Endothelial cell of umbilical vein (primary cell): ENCODE measurements at regions not wholly inside any gene's neighbourhood (a gene's known extent, or its start where the extent isn't known, plus 50 kb on each side); places are given as distances from the start of the nearest gene placed in this dataset.

ENCODE experiments used
- BruUV-seq: library from RNA; stranded (reverse); fragments of 400-500 nt; replicated peaks from 2 replicates; lab custom pipeline; 2021; lab: Mats Ljungman, UMichigan
- CTCF ChIA-PET: fragments of 300-600, 350-600 bp; sonication (Branson Sonifier 250); formaldehyde crosslinking; loops from one replicate; lab custom pipeline; 2021; ENCODE audit warnings: antibody characterized with exemption, inconsistent platforms; lab: Charles Lee
- POLR2A ChIA-PET: fragments of 300-600, 350-600 bp; sonication (Branson Sonifier 250); formaldehyde crosslinking; loops from one replicate; lab custom pipeline; 2021; ENCODE audit warnings: antibody characterized with exemption, inconsistent platforms; lab: Charles Lee
- DNase-seq: peaks from one replicate; pipeline ENCODE4 v3.0.0-alpha.2; 2011; ENCODE audit warnings: low read depth, low spot score
- FAIRE-seq: peaks from 2 replicates; lab custom pipeline; 2011; peaks lifted over from hg19 to GRCh38; lab: Jason Lieb, UNC
- H2AFZ ChIP-seq: 2 replicates; pipeline ENCODE4 v1.6.0; 2012; ENCODE audit warnings: low read depth, low read length, control low read depth, inconsistent platforms
- H3K27ac ChIP-seq: 2 replicates; pipeline ENCODE4 v1.5.1; 2011; ENCODE audit warnings: low read depth, mild to moderate bottlenecking, control low read depth, low read length, moderate library complexity; ENCODE audit not compliant: insufficient read depth
- H3K27me3 ChIP-seq, 2 experiments: 2 replicates each; pipeline versions ENCODE4 v1.6.0 to v1.6.1; 2011; ENCODE audit warnings: low read length in 2 of 2, mixed read lengths in 1 of 2; ENCODE audit not compliant: control insufficient read depth in 2 of 2, insufficient read depth in 2 of 2
- H3K36me3 ChIP-seq, 2 experiments: 2 replicates in 1 of 2; 3 replicates in 1 of 2; pipeline ENCODE4 v1.5.1; 2011; ENCODE audit warnings: low read length in 2 of 2, mild to moderate bottlenecking in 1 of 2, moderate library complexity in 1 of 2; ENCODE audit not compliant: control insufficient read depth in 2 of 2, insufficient read depth in 2 of 2; ENCODE audit errors: extremely low read depth in 1 of 2
- H3K4me1 ChIP-seq: 3 replicates; pipeline ENCODE4 v1.5.1; 2011; ENCODE audit warnings: mild to moderate bottlenecking, low read length; ENCODE audit not compliant: control insufficient read depth, insufficient read depth; ENCODE audit errors: extremely low read depth
- H3K4me2 ChIP-seq: 2 replicates; pipeline ENCODE4 v1.6.1; 2011; ENCODE audit warnings: low read length, control low read depth, mixed read lengths; ENCODE audit not compliant: insufficient read depth
- H3K4me3 ChIP-seq, 3 experiments: fragments of 200-600 bp in 1 of 3; sonication (generic), shearing (Covaris generic) in 1 of 3; replicated peaks in 1 of 3; 2 replicates each; pipeline ENCODE4 v1.5.1; 2011 to 2016; ENCODE audit warnings: control low read depth in 3 of 3, low read length in 3 of 3, mild to moderate bottlenecking in 2 of 3, inconsistent platforms in 1 of 3, low read depth in 1 of 3, moderate library complexity in 1 of 3; ENCODE audit not compliant: insufficient read depth in 1 of 3
- H3K79me2 ChIP-seq: 2 replicates; pipeline ENCODE4 v1.6.0; 2012; ENCODE audit warnings: low read length, inconsistent platforms; ENCODE audit not compliant: control insufficient read depth, insufficient read depth
- H3K9ac ChIP-seq: replicated peaks from 2 replicates; pipeline ENCODE3; 2011; ENCODE audit warnings: low read length, control low read depth; ENCODE audit not compliant: insufficient read depth; ENCODE audit errors: extremely low read depth
- H3K9me1 ChIP-seq: replicated peaks from 3 replicates; pipeline ENCODE4 v1.6.0; 2011; ENCODE audit warnings: mild to moderate bottlenecking, low read length; ENCODE audit not compliant: control insufficient read depth, insufficient read depth; ENCODE audit errors: extremely low read depth
- H3K9me3 ChIP-seq: replicated peaks from 2 replicates; pipeline ENCODE4 v1.5.1; 2012; ENCODE audit warnings: low read length, inconsistent platforms; ENCODE audit not compliant: control insufficient read depth, insufficient read depth
- H4K20me1 ChIP-seq: replicated peaks from 2 replicates; pipeline ENCODE3; 2011; ENCODE audit warnings: mild to moderate bottlenecking, low read length; ENCODE audit not compliant: control insufficient read depth, insufficient read depth; ENCODE audit errors: extremely low read depth
- EZH2 ChIP-seq: IDR thresholded peaks from 2 replicates; pipeline ENCODE4 v1.6.1; 2012; ENCODE audit warnings: borderline replicate concordance, low read depth, mild to moderate bottlenecking, moderate library complexity, low read length, inconsistent platforms; ENCODE audit not compliant: severe bottlenecking
- FOS ChIP-seq: IDR thresholded peaks from 2 replicates; pipeline ENCODE4 v1.6.1; 2011; ENCODE audit warnings: mild to moderate bottlenecking, low read length, moderate library complexity, borderline replicate concordance; ENCODE audit not compliant: insufficient read depth
- GATA2 ChIP-seq: IDR thresholded peaks from 2 replicates; pipeline ENCODE4 v1.7.0; 2011; ENCODE audit warnings: low read depth, mild to moderate bottlenecking, moderate library complexity, mixed read lengths, low read length; ENCODE audit not compliant: insufficient read length, insufficient read depth
- JUN ChIP-seq: IDR thresholded peaks from 2 replicates; pipeline ENCODE4 v1.6.1; 2011; ENCODE audit warnings: borderline replicate concordance, low read depth; ENCODE audit not compliant: insufficient read length, insufficient read depth
- MYC ChIP-seq: IDR thresholded peaks from one replicate; pipeline ENCODE4 v1.6.1; 2011; ENCODE audit warnings: mild to moderate bottlenecking, low read depth, low read length
- POLR2A ChIP-seq: IDR thresholded peaks from 2 replicates; pipeline ENCODE4 v1.6.1; 2012; ENCODE audit warnings: low read depth, mild to moderate bottlenecking, control low read depth, low read length
- POLR2AphosphoS5 ChIP-seq: IDR thresholded peaks from 2 replicates; pipeline ENCODE4 v1.6.1; 2012; ENCODE audit warnings: low read depth, mild to moderate bottlenecking, control low read depth, low read length, moderate library complexity; ENCODE audit not compliant: insufficient read depth
- dilution Hi-C: fragments of 300-500 bp; cut with MboI; formaldehyde crosslinking; loops from one replicate; pipeline ENCODE4 v1.15.0; 2019; ENCODE audit warnings: low sequenced_read_pairs; ENCODE audit not compliant: extremely low pct_ligation_motif_present
- intact Hi-C: fragments of 100-400 bp; cut with micrococcal nuclease; formaldehyde crosslinking; loops from one replicate; pipeline ENCODE4 v1.10.0; 2022
- TF ChIP-seq, protein P1 (sequence below), 2 donors: IDR thresholded peaks; 1 replicate in 1 of 2; 2 replicates in 1 of 2; pipeline ENCODE4 v1.5.1; 2011; ENCODE audit warnings: low read length in 2 of 2, mild to moderate bottlenecking in 2 of 2, moderate library complexity in 2 of 2, control low read depth in 1 of 2, inconsistent platforms in 1 of 2, low read depth in 1 of 2; ENCODE audit not compliant: insufficient read depth in 1 of 2; ENCODE audit errors: extremely low read depth in 1 of 2
- TF ChIP-seq, protein P2 (sequence below): IDR thresholded peaks from 2 replicates; pipeline ENCODE4 v1.6.1; 2011; ENCODE audit not compliant: insufficient read depth, insufficient read length

DNA sequence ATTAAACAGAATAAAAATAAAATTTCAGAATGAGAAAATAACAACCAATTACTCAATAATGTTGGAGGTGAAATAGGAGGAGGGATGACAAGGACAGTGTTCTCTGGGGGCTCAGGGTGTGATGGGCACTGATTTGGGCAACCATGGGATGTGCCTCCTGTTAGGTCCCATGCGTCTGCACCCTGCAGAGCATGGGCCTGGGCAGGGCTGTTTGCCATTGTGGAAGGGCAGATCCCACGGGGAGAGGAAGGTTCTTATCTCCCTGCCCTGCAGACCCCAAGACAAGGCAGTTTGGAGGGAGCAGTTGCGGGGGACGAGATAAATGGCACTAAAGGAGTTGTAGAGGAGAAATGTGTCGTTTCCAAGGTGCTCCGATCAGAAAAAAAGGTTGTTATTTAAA lies 206.3 kb downstream of the THBS2 start:
- no peak for TF ChIP-seq FOS
- TF ChIP-seq POLR2A, result no peak
- TF ChIP-seq, protein P1, sequence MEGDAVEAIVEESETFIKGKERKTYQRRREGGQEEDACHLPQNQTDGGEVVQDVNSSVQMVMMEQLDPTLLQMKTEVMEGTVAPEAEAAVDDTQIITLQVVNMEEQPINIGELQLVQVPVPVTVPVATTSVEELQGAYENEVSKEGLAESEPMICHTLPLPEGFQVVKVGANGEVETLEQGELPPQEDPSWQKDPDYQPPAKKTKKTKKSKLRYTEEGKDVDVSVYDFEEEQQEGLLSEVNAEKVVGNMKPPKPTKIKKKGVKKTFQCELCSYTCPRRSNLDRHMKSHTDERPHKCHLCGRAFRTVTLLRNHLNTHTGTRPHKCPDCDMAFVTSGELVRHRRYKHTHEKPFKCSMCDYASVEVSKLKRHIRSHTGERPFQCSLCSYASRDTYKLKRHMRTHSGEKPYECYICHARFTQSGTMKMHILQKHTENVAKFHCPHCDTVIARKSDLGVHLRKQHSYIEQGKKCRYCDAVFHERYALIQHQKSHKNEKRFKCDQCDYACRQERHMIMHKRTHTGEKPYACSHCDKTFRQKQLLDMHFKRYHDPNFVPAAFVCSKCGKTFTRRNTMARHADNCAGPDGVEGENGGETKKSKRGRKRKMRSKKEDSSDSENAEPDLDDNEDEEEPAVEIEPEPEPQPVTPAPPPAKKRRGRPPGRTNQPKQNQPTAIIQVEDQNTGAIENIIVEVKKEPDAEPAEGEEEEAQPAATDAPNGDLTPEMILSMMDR (IDR thresholded peaks at IDR 0.05; ENCODE audit: extremely low read depth in 1 of 2, insufficient read depth in 1 of 2, low read depth in 1 of 2, low read length in 2 of 2), result no peak
- TF ChIP-seq MYC, result no peak
- no peak for TF ChIP-seq POLR2AphosphoS5
- TF ChIP-seq GATA2, result no peak
- TF ChIP-seq, protein P2, sequence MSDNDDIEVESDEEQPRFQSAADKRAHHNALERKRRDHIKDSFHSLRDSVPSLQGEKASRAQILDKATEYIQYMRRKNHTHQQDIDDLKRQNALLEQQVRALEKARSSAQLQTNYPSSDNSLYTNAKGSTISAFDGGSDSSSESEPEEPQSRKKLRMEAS, result no peak
- no peak for TF ChIP-seq JUN
- TF ChIP-seq EZH2, result no peak
- Histone ChIP-seq H3K36me3 (no peaks in the 10 kb centered on the region), H3K9me1 (no peaks in the 10 kb centered on the region), H3K79me2 (no peaks in the 10 kb centered on the region), H3K9me3 (no peaks in the 10 kb centered on the region), H3K4me1 (no peaks in the 10 kb centered on the region), H3K27me3 (no peaks in the 10 kb centered on the region), H3K4me3 (no peak overlapping the region), H3K27ac (no peak overlapping the region), H3K4me2 (no peak overlapping the region), H3K9ac (no peak overlapping the region), H2AFZ (no peak overlapping the region), H4K20me1 (no peaks in the 10 kb centered on the region)
- CTCF ChIA-PET, result no interaction called here
- BruUV-seq, result no TSS peak
- intact Hi-C loops (no loop called here), dilution Hi-C loops (no loop called here)
- FAIRE-seq, result no peak
- no peak for DNase-seq
- POLR2A ChIA-PET, result no interaction called here
